K562 (cell line): ENCODE measurements at regions not wholly inside any gene's neighbourhood (a gene's known extent, or its start where the extent isn't known, plus 50 kb on each side); places are given as distances from the start of the nearest gene placed in this dataset.

Experiments used
- ATAC-seq: fragments of 200-7000 bp; cut with Tn5 transposase; 3 replicates; pipeline ENCODE4 v1.9.1; 2020; ENCODE audit warnings: moderate library complexity
- BruUV-seq: library from RNA; stranded (reverse); fragments of 400-500 nt; replicated peaks from 2 replicates; lab custom pipeline; 2021; lab: Mats Ljungman, UMichigan
- CTCF ChIA-PET: fragments of 300-600 bp; formaldehyde crosslinking; extraction: SDS; loops from one replicate; lab custom pipeline; 2021; ENCODE audit warnings: low intra/inter-chr PET ratio; lab: Yijun Ruan, JAX
- POLR2A ChIA-PET: fragments of 300-600, 350-650 bp; sonication (Branson Sonifier 250); formaldehyde crosslinking; extraction: SDS; loops from one replicate; lab custom pipeline; 2021; ENCODE audit warnings: antibody characterized with exemption, inconsistent platforms; lab: Yijun Ruan, JAX
- DNase-seq, 4 experiments: peaks; one replicate each; pipeline versions ENCODE4 v3.0.0 to v3.0.0-alpha.2; 2011 to 2018; ENCODE audit warnings: low spot score in 3 of 4, mixed read lengths in 3 of 4; ENCODE audit errors: extremely low read depth in 1 of 4
- FAIRE-seq: peaks from 2 replicates; lab custom pipeline; 2011; peaks lifted over from hg19 to GRCh38; lab: Jason Lieb, UNC
- H2AFZ ChIP-seq: 2 replicates; pipeline ENCODE4 v1.6.0; 2011; ENCODE audit warnings: low read depth, low read length, control low read depth, inconsistent platforms
- H3K27ac ChIP-seq: fragments of 200-600 bp; 3 replicates; pipeline ENCODE4 v1.8.0; 2011; ENCODE audit warnings: low read depth, mild to moderate bottlenecking, control low read depth, inconsistent platforms, low read length, moderate library complexity, mixed read lengths; ENCODE audit errors: extremely low read depth
- H3K27me3 ChIP-seq, 2 experiments: fragments of 300-600 bp in 1 of 2; 2 replicates in 1 of 2; 3 replicates in 1 of 2; pipeline versions ENCODE4 v1.6.0 to v1.8.0; 2011; ENCODE audit warnings: inconsistent platforms in 2 of 2, low read length in 2 of 2, mild to moderate bottlenecking in 1 of 2, mixed read lengths in 1 of 2, moderate library complexity in 1 of 2; ENCODE audit not compliant: control insufficient read depth in 2 of 2, insufficient read depth in 2 of 2
- H3K36me3 ChIP-seq: fragments of 300-600 bp; 3 replicates; pipeline ENCODE4 v1.8.0; 2011; ENCODE audit warnings: mild to moderate bottlenecking, low read length, inconsistent platforms; ENCODE audit not compliant: control insufficient read depth, insufficient read depth
- H3K4me1 ChIP-seq, 2 experiments: fragments of 200-600 bp in 1 of 2; replicated peaks in 1 of 2; 2 replicates in 1 of 2; 3 replicates in 1 of 2; pipeline versions ENCODE4 v1.5.1 to v1.8.0; 2011; ENCODE audit warnings: inconsistent platforms in 2 of 2, low read length in 2 of 2, mild to moderate bottlenecking in 1 of 2, mixed read lengths in 1 of 2, moderate library complexity in 1 of 2; ENCODE audit not compliant: control insufficient read depth in 2 of 2, insufficient read depth in 2 of 2
- H3K4me2 ChIP-seq: 2 replicates; pipeline ENCODE4 v1.6.1; 2011; ENCODE audit warnings: low read length, control low read depth, inconsistent platforms, mixed read lengths; ENCODE audit not compliant: insufficient read depth
- H3K4me3 ChIP-seq: fragments of 200-600 bp; sonication (generic), shearing (Covaris generic); 2 replicates; pipeline ENCODE4 v1.5.1; 2016; ENCODE audit warnings: control low read depth, inconsistent platforms
- H3K79me2 ChIP-seq: fragments of 200-600 bp; 3 replicates; pipeline ENCODE4 v1.8.0; 2011; ENCODE audit warnings: low read length, inconsistent platforms; ENCODE audit not compliant: control insufficient read depth, insufficient read depth
- H3K9ac ChIP-seq, 2 experiments: 2 replicates each; pipeline versions ENCODE4 v1.6.0 to v1.6.1; 2011; ENCODE audit warnings: low read depth in 2 of 2, low read length in 2 of 2, control low read depth in 1 of 2, inconsistent platforms in 1 of 2, mild to moderate bottlenecking in 1 of 2, mixed read lengths in 1 of 2; ENCODE audit not compliant: insufficient read depth in 1 of 2
- H3K9me1 ChIP-seq: one replicate; pipeline ENCODE4 v1.6.0; 2011; ENCODE audit warnings: inconsistent platforms, mild to moderate bottlenecking, low read length, moderate library complexity; ENCODE audit not compliant: control insufficient read depth, insufficient read depth
- H3K9me3 ChIP-seq: replicated peaks from 2 replicates; pipeline ENCODE4 v1.5.1; 2011; ENCODE audit warnings: low read depth, low read length, inconsistent platforms; ENCODE audit not compliant: control insufficient read depth, insufficient read depth
- H4K20me1 ChIP-seq: replicated peaks from 2 replicates; pipeline ENCODE4 v1.6.1; 2011; ENCODE audit warnings: low read length, inconsistent platforms, mixed read lengths; ENCODE audit not compliant: control insufficient read depth, insufficient read depth
- BHLHE40 ChIP-seq: IDR thresholded peaks from 2 replicates; pipeline ENCODE4 v1.6.1; 2011; ENCODE audit warnings: low read length, improper control_type of control experiment
- DDX20 ChIP-seq: fragments of 450-650 bp; IDR thresholded peaks from 2 replicates; pipeline ENCODE4 v1.6.1; 2016; ENCODE audit warnings: missing genetic modification characterization, low read depth, mild to moderate bottlenecking, missing compliant biosample characterization, moderate library complexity
- HDAC6 ChIP-seq: IDR thresholded peaks from 2 replicates; pipeline ENCODE4 v1.6.1; 2012; ENCODE audit warnings: low read depth, mild to moderate bottlenecking, control low read depth, inconsistent platforms, low read length, moderate library complexity
- KLF1 ChIP-seq: fragments of 450-650 bp; IDR thresholded peaks from 2 replicates; pipeline ENCODE4 v1.6.1; 2016; ENCODE audit warnings: missing genetic modification characterization, missing compliant biosample characterization
- MCM3 ChIP-seq: fragments of 450-650 bp; IDR thresholded peaks from 2 replicates; pipeline ENCODE4 v1.6.1; 2016
- SETDB1 ChIP-seq: IDR thresholded peaks from one replicate; pipeline ENCODE4 v1.6.1; 2012; ENCODE audit warnings: low read length, control low read depth, inconsistent platforms
- SIN3A ChIP-seq, 2 experiments: fragments of 150-350 bp in 1 of 2; IDR thresholded peaks; 2 replicates each; pipeline ENCODE4 v1.6.1; 2011 to 2016; ENCODE audit warnings: borderline replicate concordance in 2 of 2, low read depth in 2 of 2, low read length in 2 of 2, mild to moderate bottlenecking in 2 of 2, moderate library complexity in 2 of 2; ENCODE audit not compliant: control insufficient read depth in 1 of 2
- SOX6 ChIP-seq: fragments of 450-650 bp; IDR thresholded peaks from 2 replicates; pipeline ENCODE4 v1.6.1; 2014; ENCODE audit warnings: mild to moderate bottlenecking
- TEAD4 ChIP-seq, 2 experiments: sonication (generic) in 1 of 2; formaldehyde crosslinking in 1 of 2; IDR thresholded peaks; 2 replicates each; pipeline versions ENCODE4 v1.6.1 to v1.8.0; 2012 to 2022; ENCODE audit warnings: borderline replicate concordance in 1 of 2, inconsistent platforms in 1 of 2, low read length in 1 of 2, mild to moderate bottlenecking in 1 of 2, missing genetic modification reagents in 1 of 2
- U2AF1 ChIP-seq: fragments of 200-400 bp; formaldehyde crosslinking; optimal IDR thresholded peaks from 2 replicates; pipeline ENCODE3; 2017; ENCODE audit warnings: mild to moderate bottlenecking, low read depth, low read length, moderate library complexity
- ZBTB8A ChIP-seq: fragments of 450-650 bp; IDR thresholded peaks from 2 replicates; pipeline ENCODE4 v1.6.1; 2018; ENCODE audit warnings: mild to moderate bottlenecking, moderate library complexity; ENCODE audit not compliant: partially characterized antibody
- ZKSCAN8 ChIP-seq: fragments of 200-800 bp; sonication (Bioruptor generic); IDR thresholded peaks from 2 replicates; pipeline ENCODE4 v1.6.1; 2016; ENCODE audit warnings: missing genetic modification characterization, missing compliant biosample characterization
- ZNF23 ChIP-seq: fragments of 250-450 bp; sonication (Bioruptor Pico); IDR thresholded peaks from 2 replicates; pipeline ENCODE4 v1.4.0; 2020; ENCODE audit warnings: mild to moderate bottlenecking
- ZNF384 ChIP-seq: IDR thresholded peaks from 2 replicates; pipeline ENCODE4 v1.6.1; 2012; ENCODE audit warnings: low read depth, low read length, improper control_type of control experiment
- WGBS: fragments of 100-300 bp; shearing (Covaris generic); methylation state at CpG from one replicate; pipeline ENCODE4 v1.1.6; 2016; ENCODE audit warnings: low coverage, mixed read lengths; ENCODE audit not compliant: insufficient coverage; ENCODE audit errors: missing lambda C conversion rate; 5-methylcytosine and 5-hydroxymethylcytosine counted together
- in situ Hi-C: fragments of 300-500 bp; cut with MboI; formaldehyde crosslinking; loops from 4 replicates; pipeline ENCODE4 v1.15.0; 2018; ENCODE audit warnings: inconsistent platforms, mixed read lengths
- intact Hi-C: fragments of 100-400 bp; cut with micrococcal nuclease; formaldehyde crosslinking; loops from 2 replicates; pipeline ENCODE4 v1.14.2; 2022
- TF ChIP-seq, protein P1 (sequence below): fragments of 250-450 bp; sonication (Bioruptor Pico); IDR thresholded peaks from 2 replicates; pipeline ENCODE4 v1.5.0; 2021
- TF ChIP-seq, protein P2 (sequence below): sonication (generic); formaldehyde crosslinking; IDR thresholded peaks from 2 replicates; pipeline ENCODE4 v1.8.1; 2023; ENCODE audit warnings: mild to moderate bottlenecking, missing genetic modification reagents, moderate library complexity
- TF ChIP-seq, protein P3 (sequence below): fragments of 250-450 bp; sonication (Bioruptor Pico); IDR thresholded peaks from 2 replicates; pipeline ENCODE4 v1.5.0; 2021
- TF ChIP-seq, protein P4 (sequence below): fragments of 450-650 bp; IDR thresholded peaks from 2 replicates; pipeline ENCODE4 v1.6.1; 2016; ENCODE audit warnings: borderline replicate concordance

DNA sequence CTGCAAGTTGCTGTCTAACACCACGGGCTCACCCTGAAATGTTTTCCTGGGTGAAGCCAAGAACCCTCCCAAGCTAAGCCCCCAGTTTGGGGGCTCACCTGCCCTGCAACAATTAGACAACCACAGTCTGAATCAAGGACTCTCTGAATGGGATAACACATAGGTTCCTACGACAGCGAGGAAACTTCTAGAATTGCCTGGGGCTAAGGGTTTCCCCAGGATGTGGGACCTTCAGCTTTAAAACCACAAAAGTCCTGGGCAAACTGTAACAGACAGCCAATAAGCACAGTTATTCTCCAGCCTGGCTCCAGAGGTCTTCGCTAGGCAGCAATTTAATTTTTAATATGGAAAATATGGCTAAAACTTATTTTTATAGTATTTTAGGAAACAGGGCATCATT, 162.6 kb downstream of the PRKX start:
- H2AFZ ChIP-seq: no peak overlapping the region
- no peaks in the 10 kb centered on the region for H4K20me1 ChIP-seq
- ChIA-PET CTCF (no interaction called here), POLR2A (no interaction called here)
- WGBS: 2% methylated on average over 4 of the region's 4 CpGs
- no TSS peak for BruUV-seq
- in situ Hi-C loops: no loop called here
- ATAC-seq (no peak), DNase-seq (no peak), FAIRE-seq (no peak)
- intact Hi-C loops: no loop called here
- H3K9me1 ChIP-seq: no peaks in the 10 kb centered on the region
- H3K4me3 ChIP-seq: no peak overlapping the region
- H3K27me3 ChIP-seq: peaks cover 0 to 6% of the 10 kb centered on the region in 2 experiments; a peak in 2 of 5 replicates
- no peak overlapping the region for H3K9ac ChIP-seq
- H3K9me3 ChIP-seq: no peaks in the 10 kb centered on the region
- H3K79me2 ChIP-seq: no peaks in the 10 kb centered on the region
- H3K4me1 ChIP-seq: no peaks in the 10 kb centered on the region; a peak in 2 of 5 replicates
- H3K4me2 ChIP-seq: no peak overlapping the region
- no peaks in the 10 kb centered on the region for H3K36me3 ChIP-seq
- H3K27ac ChIP-seq: no peak overlapping the region
- TF ChIP-seq DDX20 (tag) (no peak), SOX6 (no peak), ZKSCAN8 (no peak), SIN3A (IDR thresholded peaks at IDR 0.05; ENCODE audit: borderline replicate concordance in 2 of 2, control insufficient read depth in 1 of 2, low read depth in 2 of 2, low read length in 2 of 2) (no peak), BHLHE40 (no peak), SETDB1 (no peak), TEAD4 (IDR thresholded peaks at IDR 0.05; ENCODE audit: low read length) (no peak), TEAD4 (CRISPR knock-in tag; IDR thresholded peaks at IDR 0.05; ENCODE audit: borderline replicate concordance) (no peak), ZNF384 (no peak), ZBTB8A (no peak), HDAC6 (no peak), ZNF23 (CRISPR knock-in tag) (no peak), U2AF1 (no peak), KLF1 (tag) (no peak), MCM3 (no peak)
- TF ChIP-seq, protein P1, sequence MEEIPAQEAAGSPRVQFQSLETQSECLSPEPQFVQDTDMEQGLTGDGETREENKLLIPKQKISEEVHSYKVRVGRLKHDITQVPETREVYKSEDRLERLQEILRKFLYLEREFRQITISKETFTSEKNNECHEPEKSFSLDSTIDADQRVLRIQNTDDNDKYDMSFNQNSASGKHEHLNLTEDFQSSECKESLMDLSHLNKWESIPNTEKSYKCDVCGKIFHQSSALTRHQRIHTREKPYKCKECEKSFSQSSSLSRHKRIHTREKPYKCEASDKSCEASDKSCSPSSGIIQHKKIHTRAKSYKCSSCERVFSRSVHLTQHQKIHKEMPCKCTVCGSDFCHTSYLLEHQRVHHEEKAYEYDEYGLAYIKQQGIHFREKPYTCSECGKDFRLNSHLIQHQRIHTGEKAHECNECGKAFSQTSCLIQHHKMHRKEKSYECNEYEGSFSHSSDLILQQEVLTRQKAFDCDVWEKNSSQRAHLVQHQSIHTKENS (CRISPR knock-in tag): no peak
- TF ChIP-seq, protein P2, sequence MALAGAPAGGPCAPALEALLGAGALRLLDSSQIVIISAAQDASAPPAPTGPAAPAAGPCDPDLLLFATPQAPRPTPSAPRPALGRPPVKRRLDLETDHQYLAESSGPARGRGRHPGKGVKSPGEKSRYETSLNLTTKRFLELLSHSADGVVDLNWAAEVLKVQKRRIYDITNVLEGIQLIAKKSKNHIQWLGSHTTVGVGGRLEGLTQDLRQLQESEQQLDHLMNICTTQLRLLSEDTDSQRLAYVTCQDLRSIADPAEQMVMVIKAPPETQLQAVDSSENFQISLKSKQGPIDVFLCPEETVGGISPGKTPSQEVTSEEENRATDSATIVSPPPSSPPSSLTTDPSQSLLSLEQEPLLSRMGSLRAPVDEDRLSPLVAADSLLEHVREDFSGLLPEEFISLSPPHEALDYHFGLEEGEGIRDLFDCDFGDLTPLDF (CRISPR knock-in tag): no peak
- TF ChIP-seq, protein P3, sequence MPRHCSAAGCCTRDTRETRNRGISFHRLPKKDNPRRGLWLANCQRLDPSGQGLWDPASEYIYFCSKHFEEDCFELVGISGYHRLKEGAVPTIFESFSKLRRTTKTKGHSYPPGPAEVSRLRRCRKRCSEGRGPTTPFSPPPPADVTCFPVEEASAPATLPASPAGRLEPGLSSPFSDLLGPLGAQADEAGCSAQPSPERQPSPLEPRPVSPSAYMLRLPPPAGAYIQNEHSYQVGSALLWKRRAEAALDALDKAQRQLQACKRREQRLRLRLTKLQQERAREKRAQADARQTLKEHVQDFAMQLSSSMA (CRISPR knock-in tag): no peak
- TF ChIP-seq, protein P4, sequence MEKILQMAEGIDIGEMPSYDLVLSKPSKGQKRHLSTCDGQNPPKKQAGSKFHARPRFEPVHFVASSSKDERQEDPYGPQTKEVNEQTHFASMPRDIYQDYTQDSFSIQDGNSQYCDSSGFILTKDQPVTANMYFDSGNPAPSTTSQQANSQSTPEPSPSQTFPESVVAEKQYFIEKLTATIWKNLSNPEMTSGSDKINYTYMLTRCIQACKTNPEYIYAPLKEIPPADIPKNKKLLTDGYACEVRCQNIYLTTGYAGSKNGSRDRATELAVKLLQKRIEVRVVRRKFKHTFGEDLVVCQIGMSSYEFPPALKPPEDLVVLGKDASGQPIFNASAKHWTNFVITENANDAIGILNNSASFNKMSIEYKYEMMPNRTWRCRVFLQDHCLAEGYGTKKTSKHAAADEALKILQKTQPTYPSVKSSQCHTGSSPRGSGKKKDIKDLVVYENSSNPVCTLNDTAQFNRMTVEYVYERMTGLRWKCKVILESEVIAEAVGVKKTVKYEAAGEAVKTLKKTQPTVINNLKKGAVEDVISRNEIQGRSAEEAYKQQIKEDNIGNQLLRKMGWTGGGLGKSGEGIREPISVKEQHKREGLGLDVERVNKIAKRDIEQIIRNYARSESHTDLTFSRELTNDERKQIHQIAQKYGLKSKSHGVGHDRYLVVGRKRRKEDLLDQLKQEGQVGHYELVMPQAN: no peak
